ELF-1 (cell line): ENCODE measurements at regions not wholly inside any gene's neighbourhood (a gene's known extent, or its start where the extent isn't known, plus 50 kb on each side); places are given as distances from the start of the nearest gene placed in this dataset.

ENCODE experiments used
- DNase-seq: peaks from one replicate; pipeline ENCODE4 v3.0.0-alpha.2; 2016; ENCODE audit warnings: low read depth, low spot score

- no peak for DNase-seq
Measured at GRCh38 chr15:35320158-35320780, 225.7 kb downstream of the DPH6 start.

GRCh38 chr15:35319354-35319753 lies 226.6 kb downstream of the DPH6 start:
- no peak for DNase-seq

- DNase-seq, result no peak
Measured at GRCh38 chr15:35317217-35317616, 228.7 kb downstream of the DPH6 start.

- no peak for DNase-seq
Measured at GRCh38 chr15:35312344-35312743, 227.2 kb upstream of the NANOGP8 start.

GRCh38 chr15:35311615-35312014 lies 226.5 kb upstream of the NANOGP8 start:
- DNase-seq, result no peak

GRCh38 chr15:35309886-35310285 lies 224.8 kb upstream of the NANOGP8 start:
- DNase-seq, result no peak

GRCh38 chr15:35308802-35309201 lies 223.7 kb upstream of the NANOGP8 start:
- peak; percentile 7 for DNase-seq

GRCh38 chr15:35307676-35308075 lies 222.6 kb upstream of the NANOGP8 start:
- no peak for DNase-seq

GRCh38 chr15:35307026-35307425 lies 221.9 kb upstream of the NANOGP8 start:
- DNase-seq, result no peak

GRCh38 chr15:35306361-35306981 lies 221.4 kb upstream of the NANOGP8 start:
- DNase-seq, result peak; percentile 78

- DNase-seq, result peak; percentile 43
Measured at GRCh38 chr15:35305946-35306345, 220.9 kb upstream of the NANOGP8 start.

GRCh38 chr15:35305031-35305550 lies 220.0 kb upstream of the NANOGP8 start:
- DNase-seq, result no peak

GRCh38 chr15:35304389-35304788 lies 219.3 kb upstream of the NANOGP8 start:
- DNase-seq, result no peak

GRCh38 chr15:35302334-35302733 lies 217.2 kb upstream of the NANOGP8 start:
- no peak for DNase-seq

- no peak for DNase-seq
Measured at GRCh38 chr15:35301088-35301487, 216.0 kb upstream of the NANOGP8 start.

GRCh38 chr15:35299059-35299735 lies 214.1 kb upstream of the NANOGP8 start:
- DNase-seq, result no peak

GRCh38 chr15:35298509-35298908 lies 213.4 kb upstream of the NANOGP8 start:
- no peak for DNase-seq

GRCh38 chr15:35293353-35294130 lies 208.4 kb upstream of the NANOGP8 start:
- DNase-seq, result peak; percentile 61

GRCh38 chr15:35290301-35290721 lies 205.2 kb upstream of the NANOGP8 start:
- no peak for DNase-seq

GRCh38 chr15:35289024-35289617 lies 204.0 kb upstream of the NANOGP8 start:
- peak; percentile 24 for DNase-seq

- DNase-seq, result no peak
Measured at GRCh38 chr15:35288580-35288979, 203.5 kb upstream of the NANOGP8 start.

GRCh38 chr15:35286721-35287120 lies 201.6 kb upstream of the NANOGP8 start:
- DNase-seq, result no peak
